NCI-H1048 (cell line): ENCODE measurements at regions not wholly inside any gene's neighbourhood (a gene's known extent, or its start where the extent isn't known, plus 50 kb on each side); places are given as distances from the start of the nearest gene placed in this dataset.

ENCODE experiments used
- DNase-seq: peaks from one replicate; lab custom pipeline; 2025; lab: John Stamatoyannopoulos, UW

GRCh38 chr2:150976604-150977003, 285.1 kb downstream of the RBM43 start:
- DNase-seq, result no peak

DNA sequence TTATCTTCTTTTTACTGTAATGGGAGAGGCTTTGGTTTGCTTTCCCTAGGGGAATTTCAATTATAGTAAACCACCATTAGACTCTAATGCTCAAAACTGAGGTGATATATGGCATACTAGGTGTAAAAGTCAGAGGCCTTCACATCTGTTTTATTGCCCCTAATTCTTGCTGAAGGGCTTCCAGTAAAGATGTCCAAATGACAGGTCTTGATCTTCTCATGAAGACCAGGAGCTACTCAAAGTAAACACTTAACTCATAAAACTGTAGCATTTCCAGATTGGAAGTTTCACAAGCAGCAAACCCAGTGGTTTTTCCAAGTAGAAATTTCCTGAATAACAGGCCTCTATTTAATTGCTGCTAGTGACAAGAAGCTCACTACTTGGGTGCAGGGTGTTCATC, 286.8 kb downstream of the RBM43 start:
- no peak for DNase-seq

- DNase-seq, result no peak
Measured at GRCh38 chr2:150974234-150974633, 287.4 kb downstream of the RBM43 start.

DNA sequence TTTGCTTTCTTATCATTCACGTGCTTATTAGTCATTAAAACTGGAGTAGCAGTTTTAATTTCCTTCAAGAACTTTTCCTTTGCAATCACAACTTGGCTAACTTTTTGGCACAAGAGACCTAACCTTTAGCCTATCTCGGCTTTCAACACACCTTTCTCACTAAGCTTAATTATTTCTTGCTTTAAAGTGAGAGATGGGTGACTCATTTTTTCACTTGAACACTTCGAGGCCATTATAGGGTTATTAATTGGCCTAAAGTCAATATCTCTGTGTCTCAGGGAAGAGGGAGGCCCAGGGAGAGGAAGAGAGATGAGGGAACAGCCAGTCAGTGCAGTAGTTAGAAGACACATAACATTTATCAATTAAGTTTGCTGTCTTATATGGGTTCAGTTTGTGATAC, 289.8 kb downstream of the RBM43 start:
- no peak for DNase-seq

GRCh38 chr2:150963336-150963735, 298.3 kb downstream of the RBM43 start:
- no peak for DNase-seq

DNA sequence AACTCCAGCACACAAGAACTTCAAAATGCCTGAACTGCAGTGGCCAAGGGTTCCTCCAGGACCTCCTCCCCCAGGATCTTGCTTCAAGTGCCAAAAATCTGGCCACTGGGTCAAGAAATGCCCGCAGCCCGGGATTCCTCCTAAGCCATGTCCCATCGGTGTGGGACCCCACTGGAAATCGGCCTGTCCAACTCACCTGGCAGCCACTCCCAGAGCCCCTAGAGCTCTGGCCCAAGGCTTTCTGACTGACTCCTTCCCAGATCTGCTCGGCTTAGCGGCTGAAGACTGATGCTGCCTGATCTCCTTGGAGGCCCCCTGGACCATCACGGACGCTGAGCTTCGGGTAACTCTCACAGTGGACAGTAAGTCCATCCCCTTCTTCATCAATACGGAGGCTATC, 306.4 kb downstream of the RBM43 start:
- DNase-seq, result no peak

GRCh38 chr2:150946831-150947230, 314.8 kb downstream of the RBM43 start:
- DNase-seq, result no peak

- DNase-seq, result no peak
Measured at GRCh38 chr2:150944315-150944714, 317.3 kb downstream of the RBM43 start.

GRCh38 chr2:150939087-150939486, 322.6 kb downstream of the RBM43 start:
- DNase-seq, result no peak

DNA sequence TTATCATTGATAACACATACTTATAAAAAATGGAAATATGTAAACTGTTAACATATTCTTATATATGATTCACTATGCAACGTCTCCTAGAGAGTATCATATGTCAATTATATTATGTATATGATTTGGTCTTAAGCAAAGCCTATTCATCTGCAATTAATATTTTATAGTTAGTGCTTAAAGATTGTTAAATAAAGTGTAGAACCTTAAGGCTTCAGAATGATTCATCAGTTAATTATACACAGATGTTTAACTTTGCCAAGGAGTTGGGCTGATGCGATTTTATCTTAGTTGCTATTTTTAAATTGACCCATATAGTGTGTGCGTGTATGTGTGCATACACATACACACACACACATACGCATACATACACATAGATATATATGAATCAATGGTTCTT, 323.1 kb downstream of the RBM43 start:
- no peak for DNase-seq

DNA sequence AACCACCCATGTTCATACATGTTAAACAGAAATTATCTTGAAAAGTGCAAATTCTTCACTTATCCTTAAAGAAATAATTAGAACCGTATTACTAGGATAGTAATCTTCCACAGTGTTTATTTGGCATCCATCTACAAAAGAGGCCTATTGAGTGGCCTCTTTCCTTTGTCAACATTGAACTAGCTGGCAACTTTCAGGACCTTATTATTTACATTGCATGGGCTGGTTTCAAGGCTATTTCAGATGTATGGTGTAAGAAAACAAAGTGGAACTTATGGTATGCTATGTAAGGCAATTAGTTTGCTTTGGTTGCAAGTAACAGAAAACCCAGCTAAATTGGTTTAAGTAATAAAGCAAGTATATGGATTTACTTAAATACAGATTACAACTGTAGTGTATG, 324.6 kb downstream of the RBM43 start:
- DNase-seq, result no peak

DNA sequence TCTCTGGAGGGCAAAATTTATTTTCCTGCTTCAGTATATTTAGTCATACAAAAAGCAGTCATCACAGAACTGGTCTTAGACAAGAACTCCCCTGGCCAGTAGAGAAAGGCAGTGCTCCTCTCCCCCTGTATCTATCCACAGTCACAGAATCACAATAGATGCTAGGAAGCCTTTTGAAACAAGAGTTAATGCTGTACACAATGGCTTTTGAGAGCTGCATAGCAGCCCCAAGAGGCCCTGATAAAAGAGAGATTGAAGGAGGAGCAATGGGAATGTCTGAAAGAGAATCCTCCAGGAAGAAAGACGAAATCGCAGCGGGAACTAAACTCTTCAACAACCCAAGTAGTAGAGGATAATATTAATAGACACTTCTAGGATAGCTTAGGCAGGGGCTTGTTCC, 330.2 kb downstream of the RBM43 start:
- DNase-seq, result no peak

- no peak for DNase-seq
Measured at GRCh38 chr2:150925611-150926010, 336.1 kb downstream of the RBM43 start.

- DNase-seq, result no peak
Measured at GRCh38 chr2:150924878-150925277, 336.8 kb downstream of the RBM43 start.

- DNase-seq, result no peak
Measured at GRCh38 chr2:150919901-150920300, 341.8 kb downstream of the RBM43 start.

DNA sequence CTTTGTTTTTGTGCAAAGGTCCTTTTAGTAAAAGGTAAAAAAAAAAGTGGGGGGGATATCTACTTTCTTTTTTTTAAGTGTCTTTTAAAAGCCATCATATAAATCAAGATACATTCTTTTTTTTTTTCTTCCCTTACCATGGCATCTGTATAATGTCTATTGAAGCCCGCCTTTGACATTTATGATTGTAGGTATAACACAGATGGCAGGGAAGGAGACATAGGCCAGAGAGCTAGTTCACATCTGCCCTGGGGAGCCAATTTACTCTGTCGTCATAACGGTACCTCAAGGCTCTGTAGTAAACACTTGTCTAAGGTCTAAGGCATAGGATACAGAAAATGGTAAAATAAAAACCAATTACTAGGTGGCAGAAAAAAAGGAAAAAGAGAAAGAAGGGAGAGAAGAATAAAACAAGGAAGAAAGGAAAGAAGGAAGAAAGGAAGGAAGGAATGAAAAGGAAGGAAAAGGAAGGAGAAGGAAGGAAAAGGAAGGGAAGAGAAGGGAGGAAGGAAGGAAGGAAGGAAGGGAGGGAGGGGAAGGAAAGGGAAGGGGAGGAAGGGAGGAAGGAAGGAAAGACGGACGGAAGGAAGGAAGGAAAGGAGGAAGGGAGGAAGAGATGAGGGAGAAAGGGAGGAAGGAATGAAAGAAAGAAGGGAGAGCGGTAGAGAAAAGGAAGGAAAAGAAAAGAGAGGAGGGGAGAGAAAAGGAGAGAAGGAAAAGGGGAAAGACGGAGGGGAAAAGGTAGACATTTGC, 343.5 kb downstream of the RBM43 start:
- no peak for DNase-seq

- no peak for DNase-seq
Measured at GRCh38 chr2:150916467-150917396, 344.9 kb downstream of the RBM43 start.

DNA sequence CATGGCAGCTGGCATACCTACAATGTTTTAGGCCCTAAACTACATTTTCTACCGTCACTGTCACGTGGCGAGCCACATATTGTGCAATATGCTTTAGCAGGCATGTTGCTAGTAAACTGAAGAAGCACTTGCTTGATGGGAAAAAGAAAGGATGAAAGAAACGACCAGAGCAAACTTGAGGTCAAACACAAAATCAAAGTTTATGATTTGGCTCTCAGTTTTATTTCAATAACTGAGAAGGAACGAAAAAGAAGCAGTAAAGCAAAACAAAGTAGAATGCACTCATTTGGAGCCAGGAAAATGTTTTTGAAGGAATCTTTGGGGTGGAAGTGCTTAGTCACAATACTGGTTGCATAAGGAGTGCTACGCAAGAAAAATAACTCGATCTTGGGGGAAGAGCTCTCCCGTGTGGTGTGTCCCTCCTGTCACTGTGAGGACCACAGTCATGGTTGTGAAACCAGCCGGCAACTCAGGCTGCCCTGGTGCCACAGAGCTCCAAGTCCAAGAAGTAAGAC, 349.8 kb downstream of the RBM43 start:
- DNase-seq, result no peak

DNA sequence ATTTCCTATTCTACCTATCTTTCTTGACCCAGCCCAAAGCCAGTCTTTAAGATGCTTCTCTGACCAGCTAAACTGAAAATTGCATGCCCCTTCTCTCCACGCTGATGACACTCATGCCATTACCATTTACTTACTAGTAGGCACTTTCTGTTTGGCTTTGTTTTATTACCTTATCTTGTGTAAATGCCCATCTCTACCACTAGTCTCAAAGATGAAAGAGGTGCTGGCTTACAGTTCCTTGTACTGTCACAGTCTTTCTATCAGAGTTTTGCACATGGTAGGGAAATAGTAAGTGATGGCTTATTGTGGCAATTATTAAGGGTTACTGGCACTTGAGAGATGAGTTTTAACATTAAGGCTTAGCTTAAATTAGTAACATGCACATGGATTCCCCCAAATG, 352.1 kb downstream of the RBM43 start:
- no peak for DNase-seq

- no peak for DNase-seq
Measured at GRCh38 chr2:150909090-150909489, 352.6 kb downstream of the RBM43 start.

- no peak for DNase-seq
Measured at GRCh38 chr2:150907466-150907865, 354.2 kb downstream of the RBM43 start.

- DNase-seq, result no peak
Measured at GRCh38 chr2:150903461-150903860, 358.2 kb downstream of the RBM43 start.

GRCh38 chr2:150903055-150903454, 358.6 kb downstream of the RBM43 start:
- DNase-seq, result no peak
